Loucy (cell line): ENCODE measurements at regions not wholly inside any gene's neighbourhood (a gene's known extent, or its start where the extent isn't known, plus 50 kb on each side); places are given as distances from the start of the nearest gene placed in this dataset.

Experiments used
- H2AFZ ChIP-seq: fragments of 200-600 bp; sonication (generic); 2 replicates; pipeline ENCODE4 v1.6.0; 2016; ENCODE audit warnings: antibody characterized with exemption, mild to moderate bottlenecking, low read length, moderate library complexity
- H3F3A ChIP-seq: fragments of 200-600 bp; 2 replicates; pipeline ENCODE4 v1.6.0; 2016; ENCODE audit warnings: antibody characterized with exemption, low read depth, mild to moderate bottlenecking
- H3K27me3 ChIP-seq: fragments of 200-600 bp; sonication (generic); 2 replicates; pipeline ENCODE4 v1.6.1; 2014; ENCODE audit warnings: low read length, mild to moderate bottlenecking; ENCODE audit not compliant: insufficient read depth, poor library complexity, severe bottlenecking
- H3K36me3 ChIP-seq: fragments of 200-600 bp; sonication (generic); 2 replicates; pipeline ENCODE4 v1.6.1; 2016; ENCODE audit warnings: low read length; ENCODE audit not compliant: insufficient read depth
- H3K4me1 ChIP-seq: fragments of 200-600 bp; sonication (generic); 2 replicates; pipeline ENCODE4 v1.5.1; 2014; ENCODE audit warnings: low read length, mild to moderate bottlenecking; ENCODE audit not compliant: insufficient read depth, poor library complexity, severe bottlenecking
- H3K4me2 ChIP-seq: fragments of 200-600 bp; sonication (generic); 2 replicates; pipeline ENCODE4 v1.6.0; 2014; ENCODE audit warnings: antibody characterized with exemption, low read length, low read depth, mild to moderate bottlenecking; ENCODE audit not compliant: poor library complexity, severe bottlenecking
- H3K4me3 ChIP-seq: fragments of 200-600 bp; sonication (generic); 2 replicates; pipeline ENCODE4 v1.5.1; 2014; ENCODE audit warnings: low read length, mild to moderate bottlenecking, mixed read lengths; ENCODE audit not compliant: poor library complexity, severe bottlenecking
- H3K79me2 ChIP-seq: fragments of 200-600 bp; sonication (generic); 2 replicates; pipeline ENCODE4 v1.6.1; 2014; ENCODE audit warnings: low read length; ENCODE audit not compliant: insufficient read depth
- H3K9ac ChIP-seq: fragments of 200-600 bp; sonication (generic); 2 replicates; pipeline ENCODE4 v1.6.0; 2014; ENCODE audit warnings: mild to moderate bottlenecking, low read depth, low read length, moderate library complexity; ENCODE audit not compliant: poor library complexity, severe bottlenecking
- H3K9me2 ChIP-seq: fragments of 200-600 bp; sonication (generic); replicated peaks from 2 replicates; pipeline ENCODE4 v1.6.1; 2016; ENCODE audit warnings: low read depth, low read length, mixed read lengths
- H3K9me3 ChIP-seq: fragments of 200-600 bp; sonication (generic); 2 replicates; pipeline ENCODE4 v1.6.1; 2014; ENCODE audit warnings: mild to moderate bottlenecking, antibody characterized with exemption, low read length, low read depth; ENCODE audit not compliant: insufficient read depth
- H4K20me1 ChIP-seq: fragments of 200-600 bp; sonication (generic); 2 replicates; pipeline ENCODE4 v1.6.0; 2014; ENCODE audit warnings: antibody characterized with exemption, low read length, mild to moderate bottlenecking; ENCODE audit not compliant: insufficient read depth, poor library complexity, severe bottlenecking
- EZH2phosphoT487 ChIP-seq: fragments of 200-600 bp; IDR thresholded peaks from 2 replicates; pipeline ENCODE4 v1.6.1; 2018; ENCODE audit warnings: antibody characterized with exemption, mild to moderate bottlenecking, moderate library complexity, borderline replicate concordance
- TF ChIP-seq, protein P1 (sequence below): fragments of 200-600 bp; sonication (generic); conservative IDR thresholded peaks from 2 replicates; pipeline ENCODE4 v1.5.1; 2014; ENCODE audit warnings: mild to moderate bottlenecking, antibody characterized with exemption, low read length

DNA sequence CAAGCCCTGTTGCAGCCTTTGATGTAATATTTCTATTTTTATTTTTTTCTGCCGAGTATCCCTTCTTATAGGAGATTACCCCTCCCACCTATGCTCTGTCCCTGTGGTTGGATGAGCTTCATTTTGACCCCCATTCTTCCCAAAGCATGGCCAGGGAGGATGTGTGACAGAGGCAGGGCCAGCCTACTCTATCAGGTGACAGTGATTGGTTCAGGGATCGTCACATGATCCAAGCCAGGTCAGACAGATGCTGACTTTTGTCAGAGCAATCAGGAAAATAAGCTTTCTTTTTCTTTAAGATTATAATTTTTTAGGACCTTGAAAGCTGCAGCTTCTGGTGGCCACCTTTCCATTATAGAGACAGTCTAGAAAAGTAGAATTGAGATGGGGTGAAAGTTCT, 314.3 kb downstream of the NUP35 start:
- H4K20me1 ChIP-seq, result no peaks in the 10 kb centered on the region
- H3K4me1 ChIP-seq, result no peaks in the 10 kb centered on the region
- H3K9ac ChIP-seq, result no peak overlapping the region
- H3K9me3 ChIP-seq, result no peaks in the 10 kb centered on the region
- TF ChIP-seq, protein P1, sequence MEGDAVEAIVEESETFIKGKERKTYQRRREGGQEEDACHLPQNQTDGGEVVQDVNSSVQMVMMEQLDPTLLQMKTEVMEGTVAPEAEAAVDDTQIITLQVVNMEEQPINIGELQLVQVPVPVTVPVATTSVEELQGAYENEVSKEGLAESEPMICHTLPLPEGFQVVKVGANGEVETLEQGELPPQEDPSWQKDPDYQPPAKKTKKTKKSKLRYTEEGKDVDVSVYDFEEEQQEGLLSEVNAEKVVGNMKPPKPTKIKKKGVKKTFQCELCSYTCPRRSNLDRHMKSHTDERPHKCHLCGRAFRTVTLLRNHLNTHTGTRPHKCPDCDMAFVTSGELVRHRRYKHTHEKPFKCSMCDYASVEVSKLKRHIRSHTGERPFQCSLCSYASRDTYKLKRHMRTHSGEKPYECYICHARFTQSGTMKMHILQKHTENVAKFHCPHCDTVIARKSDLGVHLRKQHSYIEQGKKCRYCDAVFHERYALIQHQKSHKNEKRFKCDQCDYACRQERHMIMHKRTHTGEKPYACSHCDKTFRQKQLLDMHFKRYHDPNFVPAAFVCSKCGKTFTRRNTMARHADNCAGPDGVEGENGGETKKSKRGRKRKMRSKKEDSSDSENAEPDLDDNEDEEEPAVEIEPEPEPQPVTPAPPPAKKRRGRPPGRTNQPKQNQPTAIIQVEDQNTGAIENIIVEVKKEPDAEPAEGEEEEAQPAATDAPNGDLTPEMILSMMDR, result no peak
- no peak for TF ChIP-seq EZH2phosphoT487
- H3K79me2 ChIP-seq, result no peaks in the 10 kb centered on the region
- H3K9me2 ChIP-seq, result no peaks in the 10 kb centered on the region
- H3K27me3 ChIP-seq, result no peaks in the 10 kb centered on the region
- H2AFZ ChIP-seq, result no peak overlapping the region
- H3K36me3 ChIP-seq, result no peaks in the 10 kb centered on the region
- H3K4me2 ChIP-seq, result no peak overlapping the region
- no peak overlapping the region for H3K4me3 ChIP-seq
- no peaks in the 10 kb centered on the region for H3F3A ChIP-seq

DNA sequence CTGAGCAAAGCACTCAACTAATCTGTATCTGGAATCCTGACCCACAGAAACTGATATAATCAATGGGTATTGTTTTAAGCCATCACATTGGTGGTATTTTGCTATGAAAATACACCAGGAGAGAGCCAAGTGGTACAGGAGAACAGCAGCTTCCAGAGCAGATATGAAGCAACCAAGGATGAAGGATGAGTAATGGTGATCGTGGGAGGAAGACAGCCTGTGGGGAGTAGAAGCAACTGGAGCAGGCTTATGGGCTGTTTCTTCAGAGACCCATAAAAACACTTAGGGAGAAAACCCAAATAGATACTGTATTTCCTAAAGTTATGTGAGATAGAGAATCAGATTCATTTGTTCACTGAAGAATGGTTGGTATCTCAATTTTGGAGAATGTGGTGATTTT, 330.8 kb downstream of the NUP35 start:
- Histone ChIP-seq H4K20me1 (no peaks in the 10 kb centered on the region), H3K79me2 (no peaks in the 10 kb centered on the region), H2AFZ (no peak overlapping the region), H3K4me2 (no peak overlapping the region), H3K9me2 (no peaks in the 10 kb centered on the region), H3K4me1 (no peaks in the 10 kb centered on the region), H3K27me3 (no peaks in the 10 kb centered on the region), H3K9me3 (no peaks in the 10 kb centered on the region), H3K9ac (no peak overlapping the region), H3K4me3 (no peak overlapping the region), H3K36me3 (no peaks in the 10 kb centered on the region), H3F3A (no peaks in the 10 kb centered on the region)
- TF ChIP-seq, protein P1, result no peak
- TF ChIP-seq EZH2phosphoT487, result no peak

DNA sequence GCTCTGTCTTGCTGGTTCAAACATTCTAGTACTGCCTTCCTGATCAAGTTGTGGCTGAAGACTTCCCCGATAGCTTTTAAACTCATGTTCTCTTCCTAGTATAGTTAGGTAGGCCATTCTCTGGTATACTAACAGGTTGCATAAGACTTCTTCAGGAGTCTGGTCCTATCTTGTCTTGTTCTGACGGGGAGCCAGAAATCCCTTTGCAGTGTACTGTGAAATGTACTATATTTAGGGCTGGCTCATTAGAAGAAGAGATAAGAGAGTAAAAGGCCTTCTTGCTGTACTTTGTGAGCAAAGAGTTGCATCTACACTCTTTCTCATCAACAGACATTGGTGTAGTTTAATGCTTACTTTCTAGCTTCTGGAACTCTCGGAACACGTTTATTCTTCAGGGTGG, 331.9 kb downstream of the NUP35 start:
- no peaks in the 10 kb centered on the region for H3K36me3 ChIP-seq

More for the DNA sequence above, 331.9 kb downstream of the NUP35 start:
- no peak overlapping the region for H3K9ac ChIP-seq
- no peaks in the 10 kb centered on the region for H3K79me2 ChIP-seq
- H2AFZ ChIP-seq, result no peak overlapping the region
- H3K4me3 ChIP-seq, result no peak overlapping the region
- H3K9me2 ChIP-seq, result no peaks in the 10 kb centered on the region
- H3F3A ChIP-seq, result no peaks in the 10 kb centered on the region
- H3K27me3 ChIP-seq, result no peaks in the 10 kb centered on the region
- H4K20me1 ChIP-seq, result no peaks in the 10 kb centered on the region
- H3K4me1 ChIP-seq, result no peaks in the 10 kb centered on the region
- TF ChIP-seq EZH2phosphoT487, result no peak
- TF ChIP-seq, protein P1, result no peak
- H3K9me3 ChIP-seq, result no peaks in the 10 kb centered on the region
- H3K4me2 ChIP-seq, result no peak overlapping the region
